CD4-positive, alpha-beta T cell treated with Interleukin-6 at 100 ng/mL for 8 hours (primary cell): ENCODE measurements at regions not wholly inside any gene's neighbourhood (a gene's known extent, or its start where the extent isn't known, plus 50 kb on each side); places are given as distances from the start of the nearest gene placed in this dataset.

Experiments used
- DNase-seq: peaks from one replicate; pipeline ENCODE4 v3.0.0-alpha.2; 2020; ENCODE audit warnings: mixed read lengths, low spot score

- DNase-seq = no peak
Observed at GRCh38 chr17:62913991-62914570, 52.0 kb upstream of the TANC2 start.

- DNase-seq = no peak
Observed at GRCh38 chr17:62912363-62912762, 53.7 kb upstream of the TANC2 start.

- no peak for DNase-seq
Observed at GRCh38 chr17:62911114-62911513, 54.9 kb upstream of the TANC2 start.

- no peak for DNase-seq
Observed at GRCh38 chr17:62910277-62910676, 55.8 kb upstream of the TANC2 start.

GRCh38 chr17:62907961-62908360 lies 58.1 kb upstream of the TANC2 start:
- no peak for DNase-seq

- DNase-seq = no peak
Observed at GRCh38 chr17:62906881-62907280, 59.2 kb upstream of the TANC2 start.

GRCh38 chr17:62905233-62905632 lies 60.8 kb upstream of the TANC2 start:
- DNase-seq = no peak

- DNase-seq = no peak
Observed at GRCh38 chr17:62902531-62903220, 63.4 kb upstream of the TANC2 start.

- DNase-seq = no peak
Observed at GRCh38 chr17:62901544-62901943, 64.5 kb upstream of the TANC2 start.

GRCh38 chr17:62900096-62900495 lies 65.9 kb upstream of the TANC2 start:
- no peak for DNase-seq

GRCh38 chr17:62899361-62899760 lies 66.7 kb upstream of the TANC2 start:
- no peak for DNase-seq

GRCh38 chr17:62898239-62898864 lies 67.7 kb upstream of the TANC2 start:
- no peak for DNase-seq

- no peak for DNase-seq
Observed at GRCh38 chr17:62897706-62898105, 68.3 kb upstream of the TANC2 start.

GRCh38 chr17:62895320-62896301 lies 70.4 kb upstream of the TANC2 start:
- DNase-seq = no peak

- DNase-seq = peak; percentile 6
Observed at GRCh38 chr17:62892870-62893338, 73.1 kb upstream of the TANC2 start.

GRCh38 chr17:62892061-62892675 lies 73.9 kb upstream of the TANC2 start:
- DNase-seq = no peak

- DNase-seq = no peak
Observed at GRCh38 chr17:62891659-62892058, 74.4 kb upstream of the TANC2 start.

- no peak for DNase-seq
Observed at GRCh38 chr17:62888765-62889164, 77.3 kb upstream of the TANC2 start.

GRCh38 chr17:62888148-62888547 lies 77.9 kb upstream of the TANC2 start:
- no peak for DNase-seq

- no peak for DNase-seq
Observed at GRCh38 chr17:62887437-62887836, 78.6 kb upstream of the TANC2 start.

GRCh38 chr17:62884781-62885180 lies 76.7 kb upstream of the MARCHF10 start:
- no peak for DNase-seq

- no peak for DNase-seq
Observed at GRCh38 chr17:62882878-62883277, 74.8 kb upstream of the MARCHF10 start.
